CD4-positive, alpha-beta T cell (primary cell): ENCODE measurements at regions not wholly inside any gene's neighbourhood (a gene's known extent, or its start where the extent isn't known, plus 50 kb on each side); places are given as distances from the start of the nearest gene placed in this dataset.

Experiments used
- ATAC-seq: fragments of 200-7000 bp; cut with Tn5 transposase; one replicate; pipeline ENCODE4 v1.10.0; 2022; ENCODE audit warnings: mild to moderate bottlenecking; ENCODE audit not compliant: poor library complexity
- CTCF ChIA-PET: fragments of 350-600 bp; sonication (Branson Sonifier 250); formaldehyde crosslinking; loops from one replicate; lab custom pipeline; 2021; ENCODE audit warnings: antibody characterized with exemption, inconsistent platforms; lab: Charles Lee
- POLR2A ChIA-PET: fragments of 350-600 bp; sonication (Branson Sonifier 250); formaldehyde crosslinking; loops from one replicate; lab custom pipeline; 2021; ENCODE audit warnings: antibody characterized with exemption, inconsistent platforms; lab: Charles Lee
- DNase-seq, 14 experiments: peaks; one replicate each; pipeline ENCODE4 v3.0.0-alpha.2; 2013 to 2020; ENCODE audit warnings: mixed read lengths in 2 of 14
- H3K27ac ChIP-seq, 2 donors: one replicate each; pipeline versions ENCODE4 v1.5.1 to v1.7.0; 2013; ENCODE audit warnings: low read length in 2 of 2, low read depth in 1 of 2, mild to moderate bottlenecking in 1 of 2
- H3K27me3 ChIP-seq, 2 experiments: 1 replicate in 1 of 2; 2 replicates in 1 of 2; pipeline versions ENCODE4 v1.6.1 to v1.7.0; 2013; ENCODE audit warnings: low read length in 2 of 2, control low read depth in 1 of 2, mild to moderate bottlenecking in 1 of 2, moderate library complexity in 1 of 2; ENCODE audit not compliant: insufficient read depth in 2 of 2, control insufficient read depth in 1 of 2
- H3K36me3 ChIP-seq: one replicate; pipeline ENCODE4 v1.6.1; 2013; ENCODE audit warnings: low read length, control low read depth; ENCODE audit not compliant: insufficient read depth
- H3K4me1 ChIP-seq: one replicate; pipeline ENCODE4 v1.6.1; 2013; ENCODE audit warnings: low read length, control low read depth; ENCODE audit not compliant: insufficient read depth
- H3K4me3 ChIP-seq: one replicate; pipeline ENCODE4 v1.5.1; 2013; ENCODE audit warnings: mild to moderate bottlenecking, low read length, moderate library complexity
- H3K9me3 ChIP-seq, 2 experiments: 1 replicate in 1 of 2; 2 replicates in 1 of 2; pipeline versions ENCODE4 v1.6.1 to v1.7.0; 2013; ENCODE audit warnings: low read length in 2 of 2, mild to moderate bottlenecking in 2 of 2, control low read depth in 1 of 2, moderate library complexity in 1 of 2; ENCODE audit not compliant: control insufficient read depth in 1 of 2, insufficient read depth in 1 of 2
- H3K27ac Mint-ChIP-seq: one replicate; pipeline ENCODE4 v1.8.0; 2020; ENCODE audit warnings: mixed read lengths
- H3K27me3 Mint-ChIP-seq: one replicate; pipeline ENCODE4 v1.8.0; 2021; ENCODE audit warnings: mixed read lengths
- H3K36me3 Mint-ChIP-seq: one replicate; pipeline ENCODE4 v1.8.0; 2021; ENCODE audit warnings: low read depth, mixed read lengths
- H3K4me1 Mint-ChIP-seq: one replicate; pipeline ENCODE4 v1.8.0; 2021; ENCODE audit warnings: low read depth, mixed read lengths
- H3K4me3 Mint-ChIP-seq: one replicate; pipeline ENCODE4 v1.8.0; 2020; ENCODE audit warnings: mild to moderate bottlenecking, mixed read lengths
- H3K9me3 Mint-ChIP-seq: one replicate; pipeline ENCODE4 v1.8.0; 2020; ENCODE audit warnings: mixed read lengths
- CTCF ChIP-seq: fragments of 200-600 bp; IDR thresholded peaks from one replicate; pipeline ENCODE4 v1.8.0; 2022; ENCODE audit warnings: antibody characterized with exemption, mild to moderate bottlenecking
- intact Hi-C, 2 experiments: fragments of 100-400 bp; cut with DNase I in 1 of 2; cut with micrococcal nuclease in 1 of 2; formaldehyde crosslinking; loops; one replicate each; pipeline versions ENCODE4 v1.15.1 to v1.9.0; 2023 to 2025; cut with DNase I, micrococcal nuclease

DNA sequence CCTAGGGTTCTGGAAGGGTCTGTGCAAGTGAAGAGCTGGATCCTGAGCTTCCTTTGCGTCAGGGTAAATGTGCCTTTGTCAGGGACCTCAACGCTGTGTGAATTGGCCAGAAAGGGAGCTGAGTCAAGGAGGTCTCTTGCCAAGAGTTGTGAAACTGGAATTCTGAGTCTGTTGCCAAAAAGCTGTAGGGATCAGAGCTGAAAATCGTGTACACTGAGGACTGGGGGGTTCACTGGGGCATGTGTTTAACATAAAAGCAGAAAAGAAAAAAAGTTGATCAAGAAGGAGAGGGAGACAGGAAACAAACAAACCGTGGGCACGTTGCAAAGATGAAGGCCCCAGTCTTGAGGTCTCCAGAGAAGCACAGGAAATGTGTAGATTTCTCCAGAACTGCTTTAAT, 1081.5 kb downstream of the VRK1 start:
- Histone ChIP-seq H3K27ac (peak overlapping the region; percentile 16 to 30), H3K36me3 (no peaks in the 10 kb centered on the region), H3K9me3 (no peaks in the 10 kb centered on the region), H3K4me1 (peaks cover 20% of the 10 kb centered on the region), H3K27me3 (no peaks in the 10 kb centered on the region), H3K4me3 (no peak overlapping the region)
- DNase-seq (peak in 11 of 14 experiments; percentile 2 to 55 (median 31)), ATAC-seq (peak; percentile 89)
- POLR2A ChIA-PET: interaction anchor here (0.6 to 2.2 kb wide), 5 partner anchors 34 to 1047 kb away, joined by 3 to 11 read pairs (median 4); no protein-coding TSS in a partner anchor
- Mint-ChIP-seq H3K4me3 (peak overlapping the region; percentile 8), H3K36me3 (no peaks in the 10 kb centered on the region), H3K27ac (peak overlapping the region; percentile 87), H3K27me3 (no peaks in the 10 kb centered on the region), H3K9me3 (peaks cover 4% of the 10 kb centered on the region), H3K4me1 (peaks cover 65% of the 10 kb centered on the region)
- CTCF ChIA-PET: interaction anchor here (0.6 kb wide), 1 partner anchor 36 kb away, joined by 3 read pairs; no protein-coding TSS in a partner anchor
- intact Hi-C loops: no loop called here
- TF ChIP-seq CTCF: no peak

GRCh38 chr14:97887690-97888089, 1090.5 kb downstream of the VRK1 start:
- no peak for DNase-seq
- H3K36me3 ChIP-seq: no peaks in the 10 kb centered on the region
- intact Hi-C loops: no loop called here
- H3K9me3 ChIP-seq: peaks cover 0 to 5% of the 10 kb centered on the region in 2 experiments
- no peak for ATAC-seq
- ChIA-PET CTCF (no interaction called here), POLR2A (no interaction called here)
- H3K27ac ChIP-seq: no peak overlapping the region
- no peaks in the 10 kb centered on the region for H3K4me1 ChIP-seq
- H3K4me3 ChIP-seq: no peak overlapping the region
- TF ChIP-seq CTCF: no peak
- H3K27ac Mint-ChIP-seq: no peak overlapping the region
- no peaks in the 10 kb centered on the region for H3K36me3 Mint-ChIP-seq
- H3K9me3 Mint-ChIP-seq: no peaks in the 10 kb centered on the region
- H3K27me3 Mint-ChIP-seq: no peaks in the 10 kb centered on the region
- H3K4me1 Mint-ChIP-seq: peaks cover 15% of the 10 kb centered on the region
- H3K4me3 Mint-ChIP-seq: no peak overlapping the region
- no peaks in the 10 kb centered on the region for H3K27me3 ChIP-seq

GRCh38 chr14:97888331-97888730, 1091.1 kb downstream of the VRK1 start:
- Histone ChIP-seq H3K27me3 (no peaks in the 10 kb centered on the region), H3K4me1 (no peaks in the 10 kb centered on the region), H3K9me3 (peaks cover 0 to 5% of the 10 kb centered on the region in 2 experiments), H3K4me3 (no peak overlapping the region), H3K36me3 (no peaks in the 10 kb centered on the region), H3K27ac (no peak overlapping the region)
- DNase-seq (no peak), ATAC-seq (no peak)
- H3K4me1 Mint-ChIP-seq: peaks cover 15% of the 10 kb centered on the region
- POLR2A ChIA-PET: no interaction called here
- TF ChIP-seq CTCF: no peak
- H3K36me3 Mint-ChIP-seq: no peaks in the 10 kb centered on the region
- no peak overlapping the region for H3K27ac Mint-ChIP-seq
- H3K9me3 Mint-ChIP-seq: no peaks in the 10 kb centered on the region
- H3K27me3 Mint-ChIP-seq: no peaks in the 10 kb centered on the region
- intact Hi-C loops: no loop called here
- H3K4me3 Mint-ChIP-seq: no peak overlapping the region
- CTCF ChIA-PET: no interaction called here
